GM23248 (cell line): ENCODE measurements at regions not wholly inside any gene's neighbourhood (a gene's known extent, or its start where the extent isn't known, plus 50 kb on each side); places are given as distances from the start of the nearest gene placed in this dataset.

Experiments
- EZH2 ChIP-seq: fragments of 200-600 bp; sonication (generic); IDR thresholded peaks from 2 replicates; pipeline ENCODE4 v1.6.1; 2018; ENCODE audit warnings: antibody characterized with exemption, mild to moderate bottlenecking; ENCODE audit not compliant: insufficient read depth, poor library complexity, severe bottlenecking
- EZH2phosphoT487 ChIP-seq: fragments of 200-600 bp; sonication (generic); IDR thresholded peaks from 2 replicates; pipeline ENCODE4 v1.6.1; 2018; ENCODE audit warnings: antibody characterized with exemption, moderate library complexity, mild to moderate bottlenecking, low read depth; ENCODE audit not compliant: insufficient read depth

DNA sequence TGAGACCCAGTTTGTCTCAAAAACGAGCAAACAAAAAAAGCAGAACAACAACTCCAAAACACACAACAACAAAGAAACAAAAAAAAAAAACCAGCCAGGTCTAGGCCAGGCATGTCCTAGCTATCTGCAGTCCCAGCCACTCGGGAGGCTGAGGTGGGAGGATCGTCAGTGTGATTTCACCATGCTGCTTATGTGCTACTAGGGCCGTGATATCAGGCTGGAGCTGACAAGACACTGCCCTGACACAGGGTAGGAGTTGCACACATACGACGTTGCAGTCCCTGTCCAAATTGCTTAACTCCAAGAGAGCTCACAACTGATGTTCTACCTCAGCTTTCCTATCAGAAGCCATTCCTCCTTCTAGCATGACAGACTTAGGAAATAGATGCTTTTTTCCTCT is 204.9 kb downstream of the AASDH start:
- TF ChIP-seq EZH2 (no peak), EZH2phosphoT487 (no peak)
